ENCODE measurements at regions not wholly inside any gene's neighbourhood (a gene's known extent, or its start where the extent isn't known, plus 50 kb on each side); places are given as distances from the start of the nearest gene placed in this dataset.
"Not testable (repeated sequence)": the region's sequence is repeated elsewhere in the genome, so short reads cannot be mapped to it uniquely, and the experiment has no call there.

DNA sequence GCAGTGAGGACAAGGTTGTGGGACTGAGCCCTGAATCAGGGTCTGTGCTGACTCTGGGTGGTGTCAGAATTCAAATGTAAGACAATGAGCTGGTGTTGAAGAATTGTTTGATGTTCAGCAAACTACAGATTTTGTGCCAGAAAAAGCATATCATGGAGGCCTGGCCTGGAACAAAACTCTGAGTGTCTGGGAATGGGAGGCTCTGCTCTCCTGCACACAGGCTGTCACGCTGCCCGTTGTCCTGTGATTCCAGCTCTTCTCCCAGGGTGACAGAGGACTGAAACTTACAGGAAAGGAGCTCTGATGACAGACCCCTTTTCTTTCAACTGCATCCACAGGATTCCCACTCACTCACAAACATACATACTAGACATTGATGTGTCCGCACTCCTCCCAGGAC is 120.1 kb downstream of the ZNF486 start:
- DNase-seq = no peak

DNA sequence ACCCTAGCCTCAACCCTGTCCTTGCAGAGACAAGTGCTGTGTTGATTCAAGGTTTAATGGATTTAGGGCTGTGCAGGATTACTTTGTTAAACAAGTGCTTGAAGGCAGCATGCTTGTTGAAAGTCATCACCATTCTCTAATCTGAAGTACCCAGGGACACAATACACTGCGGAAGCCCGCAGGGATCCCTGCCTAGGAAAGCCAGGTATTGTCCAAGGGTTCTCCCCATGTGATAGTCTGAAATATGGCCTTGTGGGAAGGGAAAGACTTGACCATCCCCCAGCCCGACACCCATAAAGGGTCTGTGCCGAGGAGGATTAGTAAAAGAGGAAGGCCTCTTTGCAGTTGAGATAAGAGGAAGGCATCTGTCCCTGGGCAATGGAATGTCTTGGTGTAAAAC is 118.9 kb downstream of the ZNF486 start:
- not testable (repeated sequence) for DNase-seq

DNA sequence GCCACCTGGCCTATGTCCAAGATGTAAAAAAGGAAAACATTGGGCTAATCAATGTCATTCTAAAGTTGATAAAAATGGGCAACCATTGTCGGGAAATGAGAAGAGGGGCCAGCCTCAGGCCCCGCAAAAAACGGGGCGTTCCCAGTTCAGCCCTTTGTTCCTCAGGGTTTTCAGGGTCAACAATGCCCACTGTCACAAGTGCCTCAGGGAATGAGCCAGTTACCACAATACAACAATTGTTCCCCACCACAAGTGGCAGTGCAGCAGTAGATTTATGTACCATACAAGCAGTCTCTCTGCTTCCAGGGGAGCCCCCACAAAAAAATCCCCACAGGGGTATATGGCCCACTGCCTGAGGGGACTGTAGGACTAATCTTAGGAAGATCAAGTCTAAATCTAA is 112.5 kb downstream of the ZNF486 start:
- DNase-seq = no peak

DNA sequence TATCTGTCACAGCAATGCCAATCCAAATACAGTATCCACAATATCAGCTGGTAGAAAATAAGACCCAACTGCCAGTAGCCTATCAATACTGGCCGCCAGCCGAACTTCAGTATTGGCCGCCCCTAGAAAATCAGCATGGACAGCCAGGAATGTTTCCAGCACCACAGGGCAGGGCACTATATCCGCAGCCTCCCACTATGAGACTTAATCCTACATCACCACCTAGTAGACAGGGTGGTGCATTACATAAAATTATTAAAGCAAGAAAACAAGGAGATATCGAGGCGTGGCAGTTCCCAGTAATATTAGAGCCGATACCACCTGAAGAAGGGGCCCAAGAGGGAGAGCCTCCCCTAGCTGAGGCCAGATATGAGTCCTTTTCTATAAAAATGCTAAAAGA is 111.3 kb downstream of the ZNF486 start:
- DNase-seq = no peak

DNA sequence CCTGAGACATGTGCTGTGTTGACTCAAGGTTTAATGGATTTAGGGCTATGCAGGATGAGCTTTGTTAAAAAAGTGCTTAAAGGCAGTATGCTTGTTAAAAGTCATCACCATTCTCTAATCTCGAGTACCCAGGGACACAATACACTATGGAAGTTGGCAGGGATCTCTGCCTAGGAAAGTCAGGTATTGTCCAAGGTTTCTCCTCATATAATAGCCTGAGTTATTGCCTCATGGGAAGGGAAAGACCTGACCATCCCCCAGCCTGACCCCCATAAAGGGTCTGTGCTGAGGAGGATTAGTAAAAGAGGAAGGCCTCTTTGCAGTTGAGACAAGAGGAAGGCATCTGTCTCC is 109.7 kb downstream of the ZNF486 start:
- not testable (repeated sequence) for DNase-seq

DNA sequence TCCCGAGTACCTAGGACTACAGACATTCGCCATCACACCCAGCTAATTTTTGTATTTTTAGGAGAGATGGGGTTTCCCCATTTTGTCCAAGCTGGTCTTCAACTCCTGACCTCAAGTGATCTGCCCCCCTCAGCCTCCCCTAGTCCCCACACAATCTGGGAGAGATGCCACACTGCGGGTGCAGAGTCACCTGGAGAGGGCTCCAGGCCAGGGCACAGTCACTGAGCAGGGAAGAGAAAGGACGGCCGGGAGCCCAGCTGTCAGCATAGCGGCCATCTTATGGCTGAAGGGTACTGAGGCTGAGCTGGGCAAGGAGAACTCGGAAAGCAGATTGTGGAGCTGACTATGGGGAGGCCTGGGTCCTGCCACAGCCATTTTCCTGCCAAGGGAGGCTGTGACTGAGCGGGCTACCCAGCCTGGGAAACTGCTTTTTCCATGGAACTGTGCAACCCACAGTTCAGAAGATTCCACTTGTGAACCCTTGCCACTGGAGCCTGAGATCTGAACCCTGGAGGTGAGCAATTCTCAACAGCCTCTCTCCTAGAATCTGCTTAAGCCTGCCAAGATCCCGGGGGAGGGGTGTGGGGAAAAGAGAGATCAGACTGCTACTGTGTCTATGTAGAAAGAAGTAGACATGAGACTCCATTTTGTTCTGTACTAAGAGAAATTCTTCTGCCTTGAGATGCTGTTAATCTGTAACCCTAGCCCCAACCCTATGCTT is 109.2 kb downstream of the ZNF486 start:
- DNase-seq = no peak

DNA sequence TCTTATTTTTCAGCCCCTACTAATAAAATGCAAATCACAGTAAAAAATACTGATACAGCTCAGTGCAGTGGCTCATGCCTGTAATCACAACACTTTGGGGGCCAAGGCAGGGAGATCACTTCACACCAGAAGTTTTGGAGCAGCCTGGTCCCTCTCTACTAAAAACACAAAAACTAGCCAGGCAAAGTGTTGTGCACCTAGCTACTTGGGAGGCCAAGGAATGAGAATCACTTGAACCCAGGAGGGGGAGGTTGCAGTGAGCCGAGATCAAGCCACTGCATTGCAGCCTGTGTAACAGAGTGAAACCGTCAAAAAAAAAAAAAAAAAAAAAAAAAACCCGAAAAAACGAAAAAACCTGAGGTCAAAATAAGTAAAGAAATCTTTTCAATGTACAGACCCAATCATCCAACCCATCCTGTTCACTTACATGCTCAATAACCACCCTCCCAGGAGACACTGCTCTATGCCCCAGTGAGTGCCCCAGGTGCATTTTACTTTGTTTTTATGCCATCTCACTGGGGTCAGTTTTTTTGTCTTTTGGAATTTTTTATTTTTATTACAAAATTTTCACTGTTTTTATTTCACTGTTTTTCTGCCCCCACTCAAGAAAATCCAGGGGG is 107.0 kb downstream of the ZNF486 start:
- DNase-seq = no peak

DNA sequence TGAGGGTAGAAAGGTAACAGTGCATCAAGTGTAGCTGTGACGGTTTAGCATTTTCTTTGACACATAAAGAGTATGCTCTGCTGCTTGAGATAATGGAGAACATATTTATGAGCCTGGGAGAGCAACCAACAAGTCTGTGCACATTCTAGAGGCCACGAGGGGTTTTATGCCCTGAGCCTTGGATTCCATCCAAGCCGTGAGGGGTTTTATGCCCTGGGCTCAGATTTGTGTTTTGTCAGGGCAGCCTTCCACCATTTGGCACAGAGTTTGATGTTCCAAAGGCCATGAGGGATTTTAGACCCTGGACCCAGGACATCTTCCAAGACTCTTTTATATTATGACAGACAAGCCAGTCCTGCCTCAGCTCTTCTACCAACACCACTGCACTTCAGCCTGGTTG is 106.4 kb downstream of the ZNF486 start:
- no peak for DNase-seq

DNA sequence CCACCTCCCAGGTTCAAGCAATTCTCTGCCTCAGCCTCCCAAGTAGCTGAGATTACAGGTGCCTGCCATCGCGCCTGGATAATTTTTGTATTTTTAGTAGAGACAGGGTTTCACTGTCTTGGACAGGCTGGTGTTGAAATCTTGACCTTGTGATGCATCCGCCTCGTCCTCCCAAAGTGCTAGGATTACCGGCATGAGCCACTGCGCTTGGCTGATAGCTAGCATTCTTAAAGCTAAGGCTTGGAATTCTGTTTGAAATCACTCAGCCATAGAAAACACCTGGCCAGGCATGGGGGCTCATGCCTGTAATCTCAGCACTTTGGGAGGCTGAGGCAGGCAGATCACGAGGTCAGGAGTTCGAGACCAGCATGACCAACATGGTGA is 105.6 kb downstream of the ZNF486 start:
- not testable (repeated sequence) for DNase-seq

DNA sequence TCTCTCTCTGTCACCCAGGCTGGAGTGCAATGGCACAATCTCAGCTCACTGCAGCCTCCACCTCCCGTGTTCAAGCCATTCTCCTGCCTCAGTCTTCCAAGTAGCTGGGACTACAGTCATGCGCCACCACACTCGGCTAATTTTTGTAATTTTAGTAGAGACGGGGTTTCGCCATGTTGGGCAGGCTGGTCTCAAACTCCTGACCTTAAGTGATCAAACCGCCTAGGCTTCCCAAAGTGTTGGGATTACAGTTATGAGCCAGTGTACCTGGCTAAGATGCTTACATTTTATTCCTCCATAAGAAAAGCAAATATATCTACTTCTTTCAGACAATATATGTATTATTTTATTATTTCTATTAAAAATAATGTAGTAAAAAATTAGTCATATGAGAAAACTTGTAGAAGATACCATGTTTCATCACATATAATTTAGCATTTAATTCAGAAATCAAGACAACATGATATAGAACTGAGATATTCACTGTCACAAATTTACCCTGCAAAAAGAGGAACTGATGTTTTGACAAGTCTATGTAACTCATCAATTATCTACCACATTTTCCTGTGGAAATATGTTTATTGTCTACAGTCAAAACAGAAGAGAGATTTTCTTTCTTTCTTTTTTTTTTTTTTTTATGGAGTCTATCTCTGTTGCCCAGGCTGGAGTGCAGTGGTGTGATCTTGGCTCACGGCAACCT is 105.1 kb downstream of the ZNF486 start:
- DNase-seq = not testable (repeated sequence)

DNA sequence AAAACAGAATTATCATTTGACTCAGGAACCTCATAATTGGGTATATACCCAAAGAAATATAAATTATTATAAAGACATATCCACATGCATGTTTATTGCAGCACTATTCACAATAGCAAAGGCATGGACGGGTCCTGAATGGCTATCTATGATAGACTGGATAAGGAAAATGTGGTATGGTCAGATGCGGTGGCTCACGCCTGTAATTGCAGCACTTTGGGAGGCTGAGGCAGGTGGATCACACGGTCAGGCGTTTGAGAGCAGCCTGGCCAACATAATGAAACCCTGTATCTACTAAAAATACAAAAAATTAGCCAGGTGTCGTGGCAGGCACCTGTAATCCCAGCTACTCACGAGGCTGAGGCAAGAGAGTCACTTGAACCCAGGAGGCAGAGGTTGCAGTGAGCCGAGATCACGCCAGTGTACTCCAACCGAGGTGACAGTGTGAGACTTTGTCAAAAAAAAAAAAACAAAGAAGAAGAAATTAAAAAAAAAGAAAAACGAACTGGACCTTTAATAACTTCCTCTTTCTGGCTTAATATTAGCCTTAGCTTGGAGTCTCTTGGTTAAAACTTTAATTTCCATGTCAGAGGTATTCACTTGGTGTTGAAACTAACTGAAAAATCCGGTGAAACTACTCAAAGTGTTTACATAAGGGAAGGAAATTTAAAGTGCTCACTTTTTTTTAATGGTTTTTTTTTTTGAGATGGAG is 104.4 kb downstream of the ZNF486 start:
- no peak for DNase-seq

DNA sequence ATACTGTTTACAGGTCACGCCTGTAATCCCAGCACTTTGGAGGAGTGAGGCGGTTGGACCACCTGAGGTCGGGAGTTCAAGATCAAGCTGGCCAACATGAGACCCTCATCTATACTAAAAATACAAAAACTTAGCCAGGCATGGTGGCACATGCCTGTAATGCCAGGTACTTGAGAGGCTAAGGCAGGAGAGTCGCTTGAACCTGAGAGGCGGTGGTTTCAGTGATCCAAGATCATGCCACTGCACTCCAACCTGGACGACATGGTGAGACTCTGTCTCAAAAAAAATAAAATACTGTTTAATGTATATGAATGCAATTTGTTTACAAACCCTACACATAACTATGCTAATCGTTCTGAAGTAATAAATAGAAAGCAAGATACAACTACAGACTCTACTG is 102.4 kb downstream of the ZNF486 start:
- DNase-seq = no peak

DNA sequence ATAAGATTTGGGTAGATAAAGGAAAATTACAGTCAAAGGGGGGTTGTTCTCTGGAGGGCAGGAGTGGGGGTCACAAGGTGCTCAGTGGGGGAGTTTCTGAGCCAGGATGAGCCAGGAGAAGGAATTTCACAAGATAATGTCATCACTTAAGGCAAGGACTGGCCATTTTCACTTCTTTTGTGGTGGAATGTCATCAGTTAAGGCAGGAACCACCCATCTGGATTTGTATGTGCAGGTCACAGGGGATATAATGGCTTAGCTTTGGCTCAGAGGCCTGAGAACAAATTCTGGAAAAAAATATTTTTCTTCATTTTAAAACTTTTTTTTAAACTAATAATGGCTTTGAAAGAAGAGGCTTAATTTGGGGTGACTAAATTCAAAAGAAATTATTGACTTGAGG is 94.5 kb downstream of the ZNF486 start:
- not testable (repeated sequence) for DNase-seq

DNA sequence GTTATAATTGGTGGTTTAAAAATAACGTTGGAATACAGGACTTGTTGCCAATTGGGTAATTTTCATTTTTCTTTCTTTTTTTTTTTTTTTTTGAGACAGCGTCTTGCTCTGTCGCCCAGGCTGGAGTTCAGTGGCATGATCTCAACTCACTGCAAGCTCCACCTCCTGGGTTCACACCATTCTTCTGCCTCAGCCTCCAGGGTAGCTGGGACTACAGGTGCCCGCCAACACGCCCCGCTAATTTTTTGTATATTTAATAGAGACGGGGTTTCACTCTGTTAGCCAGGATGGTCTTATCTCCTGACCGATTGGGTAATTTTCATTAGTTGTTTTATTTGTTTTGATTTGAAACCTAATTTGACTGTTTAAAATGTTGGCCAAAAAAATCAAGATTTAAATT is 93.7 kb downstream of the ZNF486 start:
- DNase-seq = not testable (repeated sequence)

DNA sequence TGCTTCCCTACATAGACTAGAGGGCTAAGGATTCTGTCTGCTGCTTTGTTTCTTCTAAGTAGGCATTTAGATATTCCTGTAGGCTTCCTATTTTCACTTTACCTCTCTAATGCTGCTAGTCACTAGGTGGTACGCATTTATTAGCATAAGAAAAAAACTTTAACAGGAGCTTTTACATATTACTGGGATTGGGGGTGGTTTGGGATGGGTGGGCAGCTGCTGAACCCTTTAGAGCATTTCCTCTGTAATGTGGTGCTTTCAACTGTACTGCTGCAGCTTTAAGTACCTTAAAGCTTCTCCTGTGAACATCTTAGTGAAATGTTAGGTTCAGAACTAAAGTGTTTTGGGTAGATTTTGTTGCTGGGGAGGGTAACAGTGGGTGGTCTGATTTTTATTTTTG is 92.6 kb downstream of the ZNF486 start:
- DNase-seq = no peak

DNA sequence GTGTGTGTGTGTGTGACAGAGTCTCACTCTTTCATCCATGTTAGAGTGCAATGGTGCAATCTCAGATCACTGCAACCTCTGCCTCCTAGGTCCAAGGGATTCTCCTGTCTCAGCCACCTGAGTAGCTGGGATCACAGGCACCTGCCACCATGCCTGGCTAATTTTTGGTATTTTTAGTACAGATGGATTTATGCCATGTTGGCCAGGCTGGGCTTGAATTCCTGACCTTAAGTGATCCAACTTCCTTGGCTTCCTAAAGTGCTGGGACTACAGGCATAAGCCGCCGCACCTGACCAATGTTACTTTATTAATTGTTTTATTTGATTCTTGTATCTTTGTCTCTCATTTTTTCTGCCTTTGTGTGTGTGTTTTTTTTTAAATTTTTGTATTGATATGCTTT is 89.6 kb downstream of the ZNF486 start:
- no peak for DNase-seq

DNA sequence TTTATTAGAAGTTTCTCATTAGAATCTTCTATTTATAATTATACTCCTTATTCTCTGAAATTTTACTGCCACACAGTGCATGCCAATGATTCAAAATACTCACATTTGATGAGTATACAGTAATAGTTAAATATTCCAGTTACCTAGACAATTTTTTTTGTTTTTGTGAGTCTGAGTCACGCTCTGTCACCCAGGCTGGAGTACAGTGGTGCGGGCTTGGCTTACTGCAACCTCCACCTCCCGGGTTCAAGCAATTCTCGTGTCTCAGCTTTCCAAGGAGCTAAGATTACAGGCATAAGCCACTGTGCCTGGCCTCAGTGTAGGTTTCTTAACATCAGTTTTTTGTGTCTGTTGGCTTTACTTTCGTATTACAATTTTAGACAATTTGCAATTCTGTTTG is 87.1 kb downstream of the ZNF486 start:
- no peak for DNase-seq

DNA sequence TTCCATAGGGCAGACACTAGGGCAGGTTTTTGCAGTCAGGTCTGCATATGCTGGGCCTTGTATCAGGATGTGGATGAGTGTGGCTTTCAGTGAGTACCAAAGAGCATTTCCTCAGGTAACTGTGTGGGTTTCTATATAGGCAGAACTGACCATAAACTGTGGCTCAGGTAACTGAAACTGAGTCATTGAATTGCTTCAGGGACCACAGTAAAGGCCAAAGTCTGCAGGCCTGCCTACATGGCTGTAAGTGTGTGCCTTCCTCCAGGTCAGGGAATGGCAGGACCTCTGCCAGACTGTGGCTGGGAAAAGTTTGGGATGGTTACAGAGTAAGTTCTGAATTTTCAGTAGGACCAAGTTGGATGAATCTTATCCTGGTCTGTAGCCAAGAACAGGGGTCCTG is 85.6 kb downstream of the ZNF486 start:
- DNase-seq = no peak

DNA sequence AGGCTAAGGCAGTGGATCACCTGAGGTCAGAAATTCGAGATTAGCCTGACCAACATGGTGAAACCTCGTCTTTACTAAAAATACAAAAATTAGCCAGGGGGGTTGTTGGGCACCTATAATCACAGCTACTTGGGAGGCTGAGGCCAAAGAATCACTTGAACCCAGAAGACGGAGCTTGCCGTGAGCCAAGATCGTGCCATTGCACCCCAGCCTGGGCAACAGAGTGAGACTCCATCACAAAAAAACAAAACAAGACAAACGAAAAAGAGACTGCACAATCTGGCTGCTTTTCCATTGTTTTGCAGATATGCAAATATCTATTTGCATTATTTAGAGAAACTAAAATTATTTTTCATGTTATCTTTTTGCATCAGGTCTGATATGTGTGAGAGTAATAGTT is 83.6 kb downstream of the ZNF486 start:
- no peak for DNase-seq

DNA sequence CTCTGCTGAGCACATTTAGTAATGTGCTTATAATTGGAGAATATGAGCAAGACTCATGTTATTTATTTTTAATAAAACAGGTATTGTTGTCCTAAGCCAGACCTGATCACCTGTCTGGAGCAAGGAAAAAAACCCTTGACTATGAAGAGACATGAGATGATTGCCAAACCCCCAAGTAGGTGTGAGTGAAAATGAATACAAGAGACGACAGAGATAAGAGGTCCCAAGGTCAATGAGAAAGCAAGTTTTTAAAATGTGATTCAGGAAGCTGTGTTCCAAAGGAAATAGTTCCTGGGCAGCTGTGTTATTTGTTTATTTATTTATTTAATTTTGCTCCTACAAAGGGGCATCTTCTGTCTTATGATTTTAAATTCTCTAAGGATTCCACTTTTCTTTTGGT is 83.1 kb downstream of the ZNF486 start:
- DNase-seq = no peak
